Superior temporal gyrus (tissue), 1 donor: ENCODE measurements at regions not wholly inside any gene's neighbourhood (a gene's known extent, or its start where the extent isn't known, plus 50 kb on each side); places are given as distances from the start of the nearest gene placed in this dataset.
"Not testable (repeated sequence)": the region's sequence is repeated elsewhere in the genome, so short reads cannot be mapped to it uniquely, and the experiment has no call there.

Experiments
- DNase-seq: peaks from one replicate; pipeline ENCODE4 v3.0.0-alpha.2; 2016; ENCODE audit errors: extremely low spot score

- no peak for DNase-seq
These were observed 245.0 kb upstream of the RASGRP1 start for GRCh38 chr15:38809621-38810020.

- no peak for DNase-seq
These were observed 246.1 kb upstream of the RASGRP1 start for GRCh38 chr15:38810686-38811085.

GRCh38 chr15:38814254-38814653 lies 249.6 kb upstream of the RASGRP1 start:
- not testable (repeated sequence) for DNase-seq

GRCh38 chr15:38814891-38815290 lies 250.3 kb upstream of the RASGRP1 start:
- DNase-seq = no peak

GRCh38 chr15:38817427-38818156 lies 253.0 kb upstream of the RASGRP1 start:
- DNase-seq = peak; percentile 79

- peak; percentile 22 for DNase-seq
These were observed 253.7 kb upstream of the RASGRP1 start for GRCh38 chr15:38818157-38818790.

GRCh38 chr15:38819387-38819950 lies 254.9 kb upstream of the RASGRP1 start:
- DNase-seq = no peak

- DNase-seq = no peak
These were observed 258.6 kb upstream of the RASGRP1 start for GRCh38 chr15:38823263-38823662.

GRCh38 chr15:38824719-38825118 lies 260.1 kb upstream of the RASGRP1 start:
- DNase-seq = no peak

- no peak for DNase-seq
These were observed 262.3 kb upstream of the RASGRP1 start for GRCh38 chr15:38826880-38827279.

- DNase-seq = no peak
These were observed 263.5 kb upstream of the RASGRP1 start for GRCh38 chr15:38828031-38828532.

GRCh38 chr15:38829086-38829485 lies 264.5 kb upstream of the RASGRP1 start:
- DNase-seq = no peak

GRCh38 chr15:38842226-38842625 lies 277.6 kb upstream of the RASGRP1 start:
- DNase-seq = no peak

- no peak for DNase-seq
These were observed 278.5 kb upstream of the RASGRP1 start for GRCh38 chr15:38843051-38843501.

- no peak for DNase-seq
These were observed 279.3 kb upstream of the RASGRP1 start for GRCh38 chr15:38843736-38844590.

- DNase-seq = no peak
These were observed 280.1 kb upstream of the RASGRP1 start for GRCh38 chr15:38844736-38845135.

- DNase-seq = no peak
These were observed 281.7 kb upstream of the RASGRP1 start for GRCh38 chr15:38846346-38846745.

- no peak for DNase-seq
These were observed 283.1 kb upstream of the RASGRP1 start for GRCh38 chr15:38847666-38848065.

- no peak for DNase-seq
These were observed 284.4 kb upstream of the RASGRP1 start for GRCh38 chr15:38849046-38849445.

- DNase-seq = not testable (repeated sequence)
These were observed 287.6 kb upstream of the RASGRP1 start for GRCh38 chr15:38852188-38852587.

GRCh38 chr15:38853608-38854007 lies 289.0 kb upstream of the RASGRP1 start:
- DNase-seq = no peak

GRCh38 chr15:38854506-38854905 lies 289.9 kb upstream of the RASGRP1 start:
- no peak for DNase-seq
